ENCODE measurements at regions not wholly inside any gene's neighbourhood (a gene's known extent, or its start where the extent isn't known, plus 50 kb on each side); places are given as distances from the start of the nearest gene placed in this dataset.

- no peak for TF ChIP-seq CTCF (IDR thresholded peaks at IDR 0.05)
- TF ChIP-seq POLR2A (IDR thresholded peaks at IDR 0.05), result no peak
These were observed 97.0 kb downstream of the FAM181B start for GRCh38 chr11:82636615-82637014.
